Fibroblast of upper back skin (primary cell): ENCODE measurements at regions not wholly inside any gene's neighbourhood (a gene's known extent, or its start where the extent isn't known, plus 50 kb on each side); places are given as distances from the start of the nearest gene placed in this dataset.
"Not testable (repeated sequence)": the region's sequence is repeated elsewhere in the genome, so short reads cannot be mapped to it uniquely, and the experiment has no call there.

ENCODE experiments used
- DNase-seq: peaks from one replicate; pipeline ENCODE4 v3.0.0-alpha.2; 2013

DNA sequence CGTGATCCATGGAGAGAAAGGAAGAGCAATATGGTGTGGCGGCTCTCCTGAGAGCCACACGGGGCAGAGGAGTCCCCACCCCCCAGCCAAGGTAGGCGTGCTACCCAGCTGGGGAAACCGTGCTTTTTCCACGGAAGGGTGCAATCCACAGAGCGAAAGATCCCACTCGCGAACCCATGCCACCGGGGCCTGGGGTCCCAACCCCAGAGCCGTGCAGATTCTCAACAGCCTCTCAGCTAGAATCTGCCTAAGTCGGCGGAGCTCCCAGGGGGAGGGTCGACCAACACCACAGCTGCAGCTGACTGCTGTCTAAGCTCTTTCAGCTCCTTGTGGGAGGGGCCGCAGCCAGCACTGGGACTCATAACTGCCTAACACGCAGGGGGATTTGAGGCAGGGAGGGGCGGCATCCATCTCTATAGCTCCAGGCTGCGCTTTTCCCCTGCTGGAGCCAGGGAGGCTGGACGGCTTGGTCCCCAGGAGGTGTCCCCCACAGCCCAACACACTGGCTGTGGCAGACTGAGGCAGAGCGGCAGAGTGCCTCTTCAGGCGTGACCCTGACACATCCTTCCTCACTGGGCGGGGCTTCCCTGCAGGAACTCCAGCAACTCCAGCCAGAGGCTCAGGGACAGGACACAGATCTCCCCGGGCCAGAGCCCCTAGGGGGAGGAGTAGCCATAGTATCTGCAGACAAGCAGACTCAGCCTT lies 107.6 kb upstream of the ZBTB20 start:
- DNase-seq: no peak

DNA sequence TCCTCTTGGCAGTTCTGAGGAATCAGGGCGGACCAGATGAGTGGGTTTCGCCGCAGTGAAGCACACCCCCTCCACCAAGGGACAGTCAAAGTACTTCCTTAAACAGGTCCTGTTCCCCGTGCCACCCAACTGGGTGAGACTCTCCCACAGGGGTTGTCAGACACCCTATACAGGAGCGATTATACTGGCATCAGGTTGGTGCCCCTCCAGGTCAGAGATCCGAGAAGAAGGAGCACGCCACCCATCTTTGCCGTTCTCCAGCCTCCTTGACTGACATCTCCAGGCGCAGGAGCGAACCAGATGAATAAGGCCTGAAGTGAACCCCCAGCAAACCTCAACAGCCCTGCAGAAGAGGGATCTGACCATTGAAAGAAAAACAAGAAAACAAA lies 108.1 kb upstream of the ZBTB20 start:
- no peak for DNase-seq

GRCh38 chr3:115270849-115271248 lies 123.8 kb upstream of the ZBTB20 start:
- no peak for DNase-seq

DNA sequence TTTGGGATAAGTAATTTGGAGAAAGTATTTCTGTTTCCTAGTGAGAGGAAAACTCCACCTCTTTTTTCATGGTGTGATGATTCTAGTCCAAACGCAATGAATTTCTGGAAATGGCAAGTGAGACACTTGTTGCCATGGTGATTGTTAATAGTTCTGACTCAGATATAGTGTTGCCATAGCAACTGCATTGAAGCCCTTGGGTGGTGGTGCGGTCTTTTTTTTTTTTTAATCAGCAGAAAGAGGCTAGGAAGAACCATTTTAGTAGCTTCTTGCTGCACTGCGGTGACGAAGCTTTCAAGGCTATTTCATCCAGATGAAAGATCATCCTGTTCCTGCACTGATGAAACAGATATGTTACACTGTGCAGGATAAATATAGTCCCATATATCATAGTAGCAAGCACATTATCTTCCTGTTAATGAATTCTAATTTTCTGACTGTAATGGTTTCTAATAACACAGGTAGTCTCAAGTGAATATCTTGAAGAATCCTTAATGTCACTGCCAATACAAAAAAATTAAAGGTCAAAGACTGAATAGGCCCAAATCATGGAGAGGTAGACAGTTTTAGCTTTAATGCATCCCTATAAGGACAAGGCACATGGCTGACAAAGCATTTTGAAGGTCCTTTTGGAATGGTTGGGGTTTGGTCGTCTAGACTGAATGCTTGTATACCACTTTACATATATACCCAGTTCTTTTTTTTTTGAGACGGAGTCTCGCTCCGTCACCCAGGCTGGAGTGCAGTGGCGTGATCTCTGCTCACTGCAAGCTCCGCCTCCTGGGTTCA lies 125.1 kb upstream of the ZBTB20 start:
- DNase-seq: peak; percentile 64

DNA sequence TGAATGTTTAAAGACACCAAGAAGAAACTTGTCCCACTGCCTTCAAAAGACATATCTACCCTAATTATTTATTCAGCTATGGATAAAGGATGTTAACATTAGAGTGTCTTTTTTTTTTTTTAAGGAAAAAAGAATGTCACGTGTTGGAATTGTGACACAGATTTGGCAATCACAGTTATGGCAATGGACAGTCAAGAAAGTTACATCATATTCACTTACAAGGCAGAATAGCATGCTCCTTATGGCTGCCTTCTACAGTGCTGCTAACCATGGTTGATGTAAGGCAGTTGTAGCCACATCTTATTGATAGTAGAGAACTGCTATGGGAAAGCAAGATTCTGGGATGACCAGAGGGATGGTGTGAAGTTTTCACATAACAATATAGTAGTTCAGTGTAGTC lies 128.8 kb upstream of the ZBTB20 start:
- DNase-seq: no peak

- DNase-seq: peak; percentile 75
These were observed 132.9 kb upstream of the ZBTB20 start for GRCh38 chr3:115279939-115280338.

DNA sequence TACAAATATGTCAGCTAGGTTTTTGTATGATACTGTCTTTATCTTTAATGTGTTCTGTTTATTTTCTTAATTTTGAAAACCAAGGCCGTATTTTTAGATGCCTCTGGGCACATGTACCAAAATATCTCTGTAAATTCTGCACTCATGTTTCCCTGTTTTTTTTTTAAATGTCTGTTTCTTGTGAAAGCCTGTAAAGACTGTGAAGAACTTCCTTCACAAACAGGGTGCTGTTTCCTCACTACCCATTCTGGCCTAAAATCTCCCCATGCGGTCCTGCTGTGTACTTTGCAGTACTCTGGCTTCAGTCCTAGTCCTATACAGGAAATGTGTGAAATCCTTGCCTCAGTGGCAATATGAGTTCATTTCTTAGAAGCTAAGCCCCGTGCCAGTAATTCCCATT lies 133.4 kb upstream of the ZBTB20 start:
- no peak for DNase-seq

- no peak for DNase-seq
These were observed 134.9 kb upstream of the ZBTB20 start for GRCh38 chr3:115281697-115282675.

GRCh38 chr3:115284980-115285379 lies 137.9 kb upstream of the ZBTB20 start:
- DNase-seq: no peak

GRCh38 chr3:115286529-115287197 lies 139.6 kb upstream of the ZBTB20 start:
- no peak for DNase-seq

DNA sequence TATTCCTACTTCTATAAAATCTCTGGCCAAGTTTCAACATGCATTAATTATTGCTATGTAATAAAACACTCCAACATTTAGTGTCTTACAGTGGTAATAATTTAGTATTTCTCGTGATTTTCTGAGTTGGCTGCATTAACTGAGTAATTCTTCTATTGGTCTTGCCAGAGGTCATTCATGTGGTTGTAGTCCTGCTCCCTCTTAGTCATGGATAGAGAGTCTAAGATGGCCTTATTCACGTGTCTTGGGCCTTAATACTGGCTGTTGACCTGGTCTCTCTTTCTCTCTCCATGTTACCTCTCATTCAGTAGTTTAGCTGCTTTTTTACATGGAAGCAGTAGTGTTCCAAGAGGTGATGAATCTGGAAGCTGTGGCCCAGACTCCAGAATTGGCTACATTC lies 140.1 kb upstream of the ZBTB20 start:
- DNase-seq: no peak

GRCh38 chr3:115292131-115292530 lies 145.0 kb upstream of the ZBTB20 start:
- no peak for DNase-seq

DNA sequence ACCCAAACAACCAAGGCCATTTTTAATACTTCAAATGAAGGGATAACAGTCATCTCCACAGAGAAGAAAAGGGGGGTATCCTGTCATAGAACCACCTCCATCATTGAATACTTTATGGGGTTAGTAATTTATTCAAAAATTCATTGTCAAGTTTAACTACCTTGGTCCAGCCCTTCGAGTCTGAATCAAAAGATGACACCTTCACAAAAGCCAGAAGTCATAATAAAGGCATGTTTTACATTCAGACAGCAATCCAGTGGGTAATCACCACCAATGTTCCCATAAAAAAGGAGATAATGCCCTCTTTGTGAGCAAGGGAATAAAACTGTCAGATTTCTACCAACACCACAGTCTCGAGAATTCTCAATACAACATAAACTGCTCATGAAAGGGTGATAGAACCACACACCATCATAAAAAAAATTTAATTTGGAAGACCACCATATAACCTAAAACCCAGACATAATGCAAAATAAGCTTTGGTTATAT lies 145.6 kb upstream of the ZBTB20 start:
- DNase-seq: no peak

DNA sequence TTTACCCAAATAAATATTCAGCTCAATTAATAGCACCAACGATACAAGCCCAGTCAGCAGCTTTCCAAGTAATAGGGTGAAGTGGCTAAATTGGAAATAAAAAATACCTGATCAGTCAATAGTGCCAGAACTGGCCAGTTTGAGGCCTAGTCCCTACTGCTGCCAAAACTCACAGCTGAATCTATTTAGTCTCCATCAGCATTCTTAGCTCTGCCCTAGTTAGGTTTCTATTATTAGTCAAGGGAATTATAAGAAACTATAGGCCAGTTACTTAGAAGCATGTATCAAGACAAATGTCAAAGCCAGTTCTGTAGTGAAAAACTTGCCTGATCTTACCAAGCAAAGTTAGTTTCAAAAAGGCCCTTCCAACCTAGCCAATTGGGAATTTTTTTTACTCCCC lies 146.2 kb upstream of the ZBTB20 start:
- no peak for DNase-seq

- DNase-seq: no peak
These were observed 154.3 kb upstream of the ZBTB20 start for GRCh38 chr3:115301364-115301860.

- DNase-seq: not testable (repeated sequence)
These were observed 170.9 kb upstream of the ZBTB20 start for GRCh38 chr3:115317953-115318352.

- peak; percentile 51 for DNase-seq
These were observed 174.3 kb upstream of the ZBTB20 start for GRCh38 chr3:115321400-115321805.

DNA sequence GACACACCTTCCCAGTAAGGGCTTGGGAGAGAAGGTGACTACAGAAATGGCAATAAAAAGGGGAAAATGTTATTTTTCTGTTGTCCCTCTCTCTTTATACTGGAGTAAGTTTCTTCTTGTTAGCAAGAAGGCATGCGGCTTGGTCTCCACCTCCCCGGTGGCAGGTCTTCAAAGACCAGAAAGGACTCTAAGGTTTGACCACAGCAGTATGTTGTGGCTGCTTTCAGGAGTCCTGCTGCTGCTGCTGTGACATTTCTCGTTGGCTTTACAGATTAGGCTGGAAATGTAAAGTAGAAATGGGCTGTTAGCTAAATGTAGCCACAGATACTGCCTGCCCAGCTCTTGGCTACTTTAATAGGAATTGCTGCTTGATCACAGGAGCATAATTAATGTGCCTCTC lies 175.8 kb upstream of the ZBTB20 start:
- DNase-seq: no peak

- no peak for DNase-seq
These were observed 176.3 kb upstream of the ZBTB20 start for GRCh38 chr3:115323380-115323779.

DNA sequence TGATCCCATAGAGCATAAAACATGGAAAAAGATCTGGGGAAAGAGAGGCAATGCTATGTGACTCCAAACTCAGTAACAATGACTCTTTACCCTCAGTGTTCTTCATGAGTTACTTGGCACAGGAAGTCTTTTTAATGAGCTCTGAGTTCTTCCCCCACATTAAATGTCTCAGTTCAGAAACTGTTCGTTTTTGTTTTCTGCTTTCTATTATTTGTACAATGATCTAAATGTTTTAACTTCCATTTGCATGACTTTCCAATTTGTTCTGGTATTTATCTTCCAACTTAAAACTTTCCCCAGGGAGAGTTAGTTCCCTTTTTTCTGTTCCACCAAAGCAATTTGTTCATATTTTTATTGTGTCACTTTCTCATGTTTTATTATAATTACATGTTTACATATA lies 177.0 kb upstream of the ZBTB20 start:
- no peak for DNase-seq

- peak; percentile 54 for DNase-seq
These were observed 178.5 kb upstream of the ZBTB20 start for GRCh38 chr3:115325539-115325938.

GRCh38 chr3:115330430-115330829 lies 183.3 kb upstream of the ZBTB20 start:
- peak; percentile 92 for DNase-seq
